ENCODE measurements at regions not wholly inside any gene's neighbourhood (a gene's known extent, or its start where the extent isn't known, plus 50 kb on each side); places are given as distances from the start of the nearest gene placed in this dataset.

DNA sequence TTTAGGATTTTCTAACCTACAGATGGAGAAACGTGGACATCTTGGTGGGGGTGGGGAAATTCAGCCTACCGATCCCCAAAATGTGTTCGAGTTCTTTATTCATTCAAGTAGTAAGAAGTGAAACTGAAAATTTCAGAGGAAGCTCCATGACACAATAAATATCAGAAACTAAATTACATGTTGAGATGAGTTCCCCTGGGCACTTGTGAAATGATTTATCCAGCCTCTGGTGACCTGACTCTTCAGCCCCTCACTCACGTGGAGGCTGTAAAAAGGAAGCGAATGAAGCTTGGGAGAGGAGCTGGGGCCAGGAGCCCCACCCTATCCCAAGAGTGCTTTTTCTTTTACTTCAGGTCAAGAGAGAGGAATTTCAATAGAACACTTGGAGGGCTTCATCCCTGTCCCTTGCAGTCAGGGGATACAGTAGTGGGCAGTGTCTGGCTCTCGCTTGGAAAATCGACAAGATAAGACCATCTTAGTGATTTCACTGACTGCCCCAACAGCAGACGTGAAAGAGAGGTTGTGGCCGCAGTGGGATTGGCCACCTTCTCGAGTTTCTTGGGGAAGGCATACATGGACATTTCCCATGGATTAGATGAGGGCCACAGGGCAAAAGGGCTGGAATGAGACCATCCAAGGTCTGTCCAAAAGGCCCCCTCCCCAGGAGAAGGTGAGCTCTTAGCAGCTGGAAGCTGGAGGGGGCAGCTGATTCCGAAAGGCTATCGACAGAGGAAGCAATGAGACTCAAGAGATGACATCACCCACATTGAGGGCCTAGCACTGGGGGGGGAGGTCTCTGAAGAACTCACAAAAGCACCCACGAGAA lies 76.8 kb upstream of the SH3PXD2B start:
- TF ChIP-seq POLR2AphosphoS5 (IDR thresholded peaks at IDR 0.05; ENCODE audit: low read depth, low read length) = no peak
- TF ChIP-seq TCF12 (IDR thresholded peaks at IDR 0.05; ENCODE audit: low read depth, low read length) = no peak
- no peak for TF ChIP-seq ZNF274 (IDR thresholded peaks at IDR 0.05; ENCODE audit: borderline replicate concordance, extremely low read depth, low read length)
- TF ChIP-seq EZH2 (IDR thresholded peaks at IDR 0.05; ENCODE audit: low read depth, low read length, severe bottlenecking) = no peak
- no peak for TF ChIP-seq GABPA (IDR thresholded peaks at IDR 0.05; ENCODE audit: borderline replicate concordance, insufficient read depth, low read length)

Data from H1 (cell line).